Keratinocyte (primary cell): ENCODE measurements at regions not wholly inside any gene's neighbourhood (a gene's known extent, or its start where the extent isn't known, plus 50 kb on each side); places are given as distances from the start of the nearest gene placed in this dataset.

Experiments used
- DNase-seq: peaks from one replicate; pipeline ENCODE4 v3.0.0-alpha.2; 2011; ENCODE audit warnings: low read depth, missing footprints, low spot score
- FAIRE-seq: peaks from 2 replicates; lab custom pipeline; 2011; peaks lifted over from hg19 to GRCh38; lab: Jason Lieb, UNC
- H2AFZ ChIP-seq: 2 replicates; pipeline ENCODE4 v1.6.0; 2012; ENCODE audit warnings: low read length, control low read depth, inconsistent platforms; ENCODE audit not compliant: control insufficient read depth
- H3K27ac ChIP-seq: 2 replicates; pipeline ENCODE4 v1.5.1; 2011; ENCODE audit warnings: low read length; ENCODE audit not compliant: control insufficient read depth, insufficient read depth
- H3K27me3 ChIP-seq: 3 replicates; pipeline ENCODE4 v1.6.0; 2011; ENCODE audit warnings: low read length; ENCODE audit not compliant: control insufficient read depth, insufficient read depth; ENCODE audit errors: extremely low read depth
- H3K36me3 ChIP-seq, 2 experiments: 2 replicates in 1 of 2; 3 replicates in 1 of 2; pipeline ENCODE4 v1.5.1; 2011; ENCODE audit warnings: low read length in 2 of 2, mild to moderate bottlenecking in 1 of 2; ENCODE audit not compliant: control insufficient read depth in 2 of 2, insufficient read depth in 2 of 2; ENCODE audit errors: extremely low read depth in 1 of 2
- H3K4me1 ChIP-seq: 3 replicates; pipeline ENCODE4 v1.5.1; 2011; ENCODE audit warnings: low read length; ENCODE audit not compliant: control insufficient read depth, insufficient read depth; ENCODE audit errors: extremely low read depth
- H3K4me2 ChIP-seq: 3 replicates; pipeline ENCODE4 v1.6.0; 2011; ENCODE audit warnings: low read depth, low read length; ENCODE audit not compliant: control insufficient read depth, insufficient read depth; ENCODE audit errors: extremely low read depth
- H3K4me3 ChIP-seq, 3 experiments: fragments of 200-600 bp in 1 of 3; sonication (generic) in 1 of 3; 2 replicates in 2 of 3; 3 replicates in 1 of 3; pipeline ENCODE4 v1.5.1; 2011 to 2016; ENCODE audit warnings: low read length in 3 of 3, mild to moderate bottlenecking in 3 of 3, control low read depth in 2 of 3, inconsistent platforms in 1 of 3, low read depth in 1 of 3, mixed read lengths in 1 of 3, mixed run types in 1 of 3, moderate library complexity in 1 of 3; ENCODE audit not compliant: control insufficient read depth in 2 of 3, insufficient read depth in 2 of 3; ENCODE audit errors: extremely low read depth in 1 of 3
- H3K79me2 ChIP-seq: 2 replicates; pipeline ENCODE4 v1.6.0; 2012; ENCODE audit warnings: low read length; ENCODE audit not compliant: control insufficient read depth, insufficient read depth
- H3K9ac ChIP-seq: 3 replicates; pipeline ENCODE4 v1.6.0; 2011; ENCODE audit warnings: low read length; ENCODE audit not compliant: control insufficient read depth, insufficient read depth; ENCODE audit errors: extremely low read depth
- H3K9me1 ChIP-seq: 3 replicates; pipeline ENCODE4 v1.6.0; 2011; ENCODE audit warnings: low read length; ENCODE audit not compliant: control insufficient read depth, insufficient read depth; ENCODE audit errors: extremely low read depth
- H3K9me3 ChIP-seq: 2 replicates; pipeline ENCODE4 v1.5.1; 2012; ENCODE audit warnings: low read depth, low read length; ENCODE audit not compliant: control insufficient read depth
- H4K20me1 ChIP-seq: 3 replicates; pipeline ENCODE4 v1.6.0; 2011; ENCODE audit warnings: low read length; ENCODE audit not compliant: control insufficient read depth, insufficient read depth; ENCODE audit errors: extremely low read depth
- EZH2 ChIP-seq: IDR thresholded peaks from one replicate; pipeline ENCODE4 v1.6.1; 2012; ENCODE audit warnings: inconsistent platforms, mild to moderate bottlenecking, low read length, moderate library complexity
- dilution Hi-C: fragments of 300-500 bp; cut with MboI; formaldehyde crosslinking; loops from one replicate; pipeline ENCODE4 v1.7.0; 2020; ENCODE audit warnings: low sequenced_read_pairs; ENCODE audit not compliant: extremely low pct_ligation_motif_present
- TF ChIP-seq, protein P1 (sequence below), 3 experiments: IDR thresholded peaks in 1 of 3; conservative IDR thresholded peaks in 1 of 3; optimal IDR thresholded peaks in 1 of 3; 2 replicates in 2 of 3; 3 replicates in 1 of 3; pipeline versions ENCODE3 to v1.5.1; 2011; ENCODE audit warnings: low read length in 3 of 3, mild to moderate bottlenecking in 3 of 3, moderate library complexity in 2 of 3, control low read depth in 1 of 3, inconsistent platforms in 1 of 3; ENCODE audit not compliant: insufficient read depth in 2 of 3; ENCODE audit errors: extremely low read depth in 1 of 3

DNA sequence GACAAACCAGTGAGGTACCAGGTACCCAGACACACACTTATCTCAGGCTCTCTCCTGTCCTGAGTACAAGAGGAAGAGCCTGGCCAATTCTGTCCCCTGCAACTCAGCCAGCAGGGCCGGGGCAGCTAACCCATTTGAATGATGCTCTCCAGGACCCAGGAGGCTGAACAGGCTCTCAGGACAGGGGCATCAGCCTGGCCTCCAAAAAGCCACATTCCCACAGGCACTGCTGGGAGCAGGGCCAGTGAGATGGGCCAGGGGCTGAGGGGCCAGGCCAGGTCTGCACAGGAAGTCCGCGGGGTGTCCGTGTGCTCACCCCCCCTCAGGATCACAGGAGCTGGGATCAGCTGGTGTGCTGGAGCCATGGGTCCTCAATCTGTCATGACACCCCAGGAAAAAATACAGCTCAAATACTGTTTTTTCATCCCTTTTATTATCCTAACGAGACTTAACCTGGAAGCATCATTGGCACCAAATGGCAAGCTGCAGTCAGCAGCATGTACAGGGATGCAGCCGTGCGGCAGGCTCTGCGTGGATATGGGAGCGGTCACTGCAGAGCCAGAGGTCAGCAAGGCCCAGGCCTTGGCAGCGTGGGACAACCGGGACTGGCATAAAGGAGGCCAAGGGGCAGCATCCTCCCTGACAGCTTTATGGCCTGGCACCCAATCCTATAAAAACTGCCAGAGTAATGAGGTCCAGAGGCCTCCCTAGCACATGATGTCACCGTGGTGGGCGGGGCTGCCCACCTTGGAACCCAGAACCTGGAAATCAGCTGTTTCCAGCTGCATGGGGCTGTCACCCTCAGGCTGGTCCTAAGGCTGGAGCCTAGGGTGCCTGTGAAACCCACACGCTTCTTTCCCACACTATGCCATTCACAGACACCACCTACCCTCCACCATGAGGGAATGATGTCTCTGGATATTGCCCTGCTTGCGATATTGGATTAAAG is 276.7 kb downstream of the C16orf95 start:
- no peak overlapping the region for H3K4me3 ChIP-seq
- H2AFZ ChIP-seq, result no peak overlapping the region
- dilution Hi-C loops, result no loop called here
- H3K79me2 ChIP-seq, result no peaks in the 10 kb centered on the region
- H3K9me1 ChIP-seq, result no peaks in the 10 kb centered on the region
- DNase-seq (no peak), FAIRE-seq (no peak)
- H3K27me3 ChIP-seq, result peaks cover 8% of the 10 kb centered on the region
- no peak overlapping the region for H3K27ac ChIP-seq
- TF ChIP-seq, protein P1, sequence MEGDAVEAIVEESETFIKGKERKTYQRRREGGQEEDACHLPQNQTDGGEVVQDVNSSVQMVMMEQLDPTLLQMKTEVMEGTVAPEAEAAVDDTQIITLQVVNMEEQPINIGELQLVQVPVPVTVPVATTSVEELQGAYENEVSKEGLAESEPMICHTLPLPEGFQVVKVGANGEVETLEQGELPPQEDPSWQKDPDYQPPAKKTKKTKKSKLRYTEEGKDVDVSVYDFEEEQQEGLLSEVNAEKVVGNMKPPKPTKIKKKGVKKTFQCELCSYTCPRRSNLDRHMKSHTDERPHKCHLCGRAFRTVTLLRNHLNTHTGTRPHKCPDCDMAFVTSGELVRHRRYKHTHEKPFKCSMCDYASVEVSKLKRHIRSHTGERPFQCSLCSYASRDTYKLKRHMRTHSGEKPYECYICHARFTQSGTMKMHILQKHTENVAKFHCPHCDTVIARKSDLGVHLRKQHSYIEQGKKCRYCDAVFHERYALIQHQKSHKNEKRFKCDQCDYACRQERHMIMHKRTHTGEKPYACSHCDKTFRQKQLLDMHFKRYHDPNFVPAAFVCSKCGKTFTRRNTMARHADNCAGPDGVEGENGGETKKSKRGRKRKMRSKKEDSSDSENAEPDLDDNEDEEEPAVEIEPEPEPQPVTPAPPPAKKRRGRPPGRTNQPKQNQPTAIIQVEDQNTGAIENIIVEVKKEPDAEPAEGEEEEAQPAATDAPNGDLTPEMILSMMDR (optimal IDR thresholded peaks at IDR 0.05 in 1 of 3, IDR thresholded peaks at IDR 0.05 in 1 of 3, conservative IDR thresholded peaks at IDR 0.05 in 1 of 3; ENCODE audit: extremely low read depth in 1 of 3, insufficient read depth in 2 of 3, low read length in 3 of 3), result no peak
- TF ChIP-seq EZH2, result no peak
- H3K36me3 ChIP-seq, result no peaks in the 10 kb centered on the region
- H4K20me1 ChIP-seq, result no peaks in the 10 kb centered on the region
- H3K4me1 ChIP-seq, result no peaks in the 10 kb centered on the region
- no peak overlapping the region for H3K4me2 ChIP-seq
- no peaks in the 10 kb centered on the region for H3K9me3 ChIP-seq
- no peak overlapping the region for H3K9ac ChIP-seq

DNA sequence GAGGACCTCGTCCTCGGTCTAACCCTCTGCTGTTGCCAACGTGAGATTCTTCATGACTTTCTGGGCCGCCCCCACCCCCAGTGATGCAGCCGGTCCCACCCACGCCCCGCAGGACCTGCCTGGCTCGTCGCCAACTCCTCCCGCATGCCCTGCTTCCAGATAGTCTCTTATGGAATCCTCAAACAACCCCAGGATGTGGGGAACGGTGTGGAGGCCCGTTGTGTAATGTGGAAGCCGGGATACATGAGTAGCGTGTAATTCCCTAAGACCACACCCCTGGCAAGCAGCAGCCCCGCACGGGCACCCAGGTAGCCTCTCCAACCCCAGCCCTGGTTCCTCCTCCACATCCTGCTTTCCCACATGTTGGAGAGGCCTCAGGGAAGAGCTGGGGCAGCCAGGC is 275.9 kb downstream of the C16orf95 start:
- no peak overlapping the region for H3K4me2 ChIP-seq
- no peaks in the 10 kb centered on the region for H3K9me3 ChIP-seq
- FAIRE-seq, result no peak
- dilution Hi-C loops, result no loop called here
- H3K36me3 ChIP-seq, result no peaks in the 10 kb centered on the region
- no peaks in the 10 kb centered on the region for H4K20me1 ChIP-seq
- DNase-seq, result no peak
- no peak overlapping the region for H3K9ac ChIP-seq
- no peak overlapping the region for H3K4me3 ChIP-seq
- no peaks in the 10 kb centered on the region for H3K9me1 ChIP-seq
- H3K4me1 ChIP-seq, result no peaks in the 10 kb centered on the region
- TF ChIP-seq, protein P1 (optimal IDR thresholded peaks at IDR 0.05 in 1 of 3, IDR thresholded peaks at IDR 0.05 in 1 of 3, conservative IDR thresholded peaks at IDR 0.05 in 1 of 3; ENCODE audit: extremely low read depth in 1 of 3, insufficient read depth in 2 of 3, low read length in 3 of 3), result no peak
- TF ChIP-seq EZH2, result no peak
- H3K79me2 ChIP-seq, result no peaks in the 10 kb centered on the region
- H2AFZ ChIP-seq, result no peak overlapping the region
- H3K27me3 ChIP-seq, result peaks cover 8% of the 10 kb centered on the region
- no peak overlapping the region for H3K27ac ChIP-seq
